ENCODE measurements at regions not wholly inside any gene's neighbourhood (a gene's known extent, or its start where the extent isn't known, plus 50 kb on each side); places are given as distances from the start of the nearest gene placed in this dataset.

- intact Hi-C loops (cut with micrococcal nuclease; ENCODE audit: unreplicated experiment): no loop called here
- no peak for DNase-seq (ENCODE audit: low spot score)
- no TSS peak for BruUV-seq (replicated peaks)
- TF ChIP-seq CTCF (conservative IDR thresholded peaks at IDR 0.05; ENCODE audit: low read depth, low read length): no peak
- TF ChIP-seq EZH2 (IDR thresholded peaks at IDR 0.05; ENCODE audit: borderline replicate concordance, low read depth, low read length, poor library complexity, severe bottlenecking): no peak
- Histone ChIP-seq H3K36me3 (ENCODE audit: insufficient read depth, low read length, poor library complexity, severe bottlenecking) (no peaks in the 10 kb centered on the region), H3K4me3 (ENCODE audit: low read depth, low read length, poor library complexity, severe bottlenecking) (no peak overlapping the region), H3K27ac (ENCODE audit: low read depth, low read length, poor library complexity, severe bottlenecking) (no peak overlapping the region), H3K27me3 (replicated peaks; ENCODE audit: insufficient read depth, low read depth, low read length, poor library complexity) (peaks cover 4% of the 10 kb centered on the region), H3K4me1 (ENCODE audit: insufficient read depth, low read length, poor library complexity, severe bottlenecking) (no peaks in the 10 kb centered on the region), H3K9me3 (ENCODE audit: low read depth, low read length, poor library complexity, severe bottlenecking) (no peaks in the 10 kb centered on the region)
- ChIA-PET POLR2A (ENCODE audit: low non-redundant PET) (no interaction called here), CTCF (no interaction called here)
Observed at GRCh38 chr10:64075604-64076003, 554.4 kb downstream of the REEP3 start.

GRCh38 chr10:64076322-64076940 lies 555.2 kb downstream of the REEP3 start:
- no TSS peak for BruUV-seq (replicated peaks)
- Histone ChIP-seq H3K27ac (ENCODE audit: low read depth, low read length, poor library complexity, severe bottlenecking) (no peak overlapping the region), H3K27me3 (replicated peaks; ENCODE audit: insufficient read depth, low read depth, low read length, poor library complexity) (peaks cover 4% of the 10 kb centered on the region), H3K4me1 (ENCODE audit: insufficient read depth, low read length, poor library complexity, severe bottlenecking) (no peaks in the 10 kb centered on the region), H3K9me3 (ENCODE audit: low read depth, low read length, poor library complexity, severe bottlenecking) (no peaks in the 10 kb centered on the region), H3K4me3 (ENCODE audit: low read depth, low read length, poor library complexity, severe bottlenecking) (no peak overlapping the region), H3K36me3 (ENCODE audit: insufficient read depth, low read length, poor library complexity, severe bottlenecking) (no peaks in the 10 kb centered on the region)
- POLR2A ChIA-PET (ENCODE audit: low non-redundant PET): no interaction called here
- CTCF ChIA-PET: no interaction called here
- TF ChIP-seq EZH2 (IDR thresholded peaks at IDR 0.05; ENCODE audit: borderline replicate concordance, low read depth, low read length, poor library complexity, severe bottlenecking) (no peak), CTCF (conservative IDR thresholded peaks at IDR 0.05; ENCODE audit: low read depth, low read length) (no peak)
- intact Hi-C loops (cut with micrococcal nuclease; ENCODE audit: unreplicated experiment): no loop called here
- DNase-seq (ENCODE audit: low spot score): no peak

- no peaks in the 10 kb centered on the region for H3K4me1 ChIP-seq (ENCODE audit: insufficient read depth, low read length, poor library complexity, severe bottlenecking)
- DNase-seq (ENCODE audit: low spot score): no peak
- no peak overlapping the region for H3K4me3 ChIP-seq (ENCODE audit: low read depth, low read length, poor library complexity, severe bottlenecking)
- TF ChIP-seq CTCF (conservative IDR thresholded peaks at IDR 0.05; ENCODE audit: low read depth, low read length) (no peak), EZH2 (IDR thresholded peaks at IDR 0.05; ENCODE audit: borderline replicate concordance, low read depth, low read length, poor library complexity, severe bottlenecking) (no peak)
- H3K27me3 ChIP-seq (replicated peaks; ENCODE audit: insufficient read depth, low read depth, low read length, poor library complexity): peaks cover 4% of the 10 kb centered on the region
- BruUV-seq (replicated peaks): no TSS peak
- POLR2A ChIA-PET (ENCODE audit: low non-redundant PET): no interaction called here
- no peaks in the 10 kb centered on the region for H3K9me3 ChIP-seq (ENCODE audit: low read depth, low read length, poor library complexity, severe bottlenecking)
- no peak overlapping the region for H3K27ac ChIP-seq (ENCODE audit: low read depth, low read length, poor library complexity, severe bottlenecking)
- intact Hi-C loops (cut with micrococcal nuclease; ENCODE audit: unreplicated experiment): no loop called here
- CTCF ChIA-PET: no interaction called here
- no peaks in the 10 kb centered on the region for H3K36me3 ChIP-seq (ENCODE audit: insufficient read depth, low read length, poor library complexity, severe bottlenecking)
Observed at GRCh38 chr10:64079341-64079740, 558.1 kb downstream of the REEP3 start.

All from A673 (cell line).